ENCODE measurements at regions not wholly inside any gene's neighbourhood (a gene's known extent, or its start where the extent isn't known, plus 50 kb on each side); places are given as distances from the start of the nearest gene placed in this dataset.

GRCh38 chr6:134493789-134494188 lies 175.9 kb upstream of the SGK1 start:
- Mint-ChIP-seq H3K4me3 (ENCODE audit: unreplicated experiment) (no peak overlapping the region), H3K27me3 (ENCODE audit: unreplicated experiment) (no peaks in the 10 kb centered on the region), H3K36me3 (ENCODE audit: unreplicated experiment) (no peaks in the 10 kb centered on the region), H3K27ac (ENCODE audit: unreplicated experiment) (no peak overlapping the region), H3K9me3 (ENCODE audit: unreplicated experiment) (no peaks in the 10 kb centered on the region), H3K4me1 (ENCODE audit: low read depth, unreplicated experiment) (no peaks in the 10 kb centered on the region)
- DNase-seq = no peak
- TF ChIP-seq, protein P1, sequence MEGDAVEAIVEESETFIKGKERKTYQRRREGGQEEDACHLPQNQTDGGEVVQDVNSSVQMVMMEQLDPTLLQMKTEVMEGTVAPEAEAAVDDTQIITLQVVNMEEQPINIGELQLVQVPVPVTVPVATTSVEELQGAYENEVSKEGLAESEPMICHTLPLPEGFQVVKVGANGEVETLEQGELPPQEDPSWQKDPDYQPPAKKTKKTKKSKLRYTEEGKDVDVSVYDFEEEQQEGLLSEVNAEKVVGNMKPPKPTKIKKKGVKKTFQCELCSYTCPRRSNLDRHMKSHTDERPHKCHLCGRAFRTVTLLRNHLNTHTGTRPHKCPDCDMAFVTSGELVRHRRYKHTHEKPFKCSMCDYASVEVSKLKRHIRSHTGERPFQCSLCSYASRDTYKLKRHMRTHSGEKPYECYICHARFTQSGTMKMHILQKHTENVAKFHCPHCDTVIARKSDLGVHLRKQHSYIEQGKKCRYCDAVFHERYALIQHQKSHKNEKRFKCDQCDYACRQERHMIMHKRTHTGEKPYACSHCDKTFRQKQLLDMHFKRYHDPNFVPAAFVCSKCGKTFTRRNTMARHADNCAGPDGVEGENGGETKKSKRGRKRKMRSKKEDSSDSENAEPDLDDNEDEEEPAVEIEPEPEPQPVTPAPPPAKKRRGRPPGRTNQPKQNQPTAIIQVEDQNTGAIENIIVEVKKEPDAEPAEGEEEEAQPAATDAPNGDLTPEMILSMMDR (IDR thresholded peaks at IDR 0.05; ENCODE audit: partially characterized antibody, unreplicated experiment) = no peak

GRCh38 chr6:134491477-134491876 lies 173.6 kb upstream of the SGK1 start:
- no peak for DNase-seq
- Mint-ChIP-seq H3K27ac (ENCODE audit: unreplicated experiment) (no peak overlapping the region), H3K36me3 (ENCODE audit: unreplicated experiment) (no peaks in the 10 kb centered on the region), H3K27me3 (ENCODE audit: unreplicated experiment) (no peaks in the 10 kb centered on the region), H3K4me3 (ENCODE audit: unreplicated experiment) (no peak overlapping the region), H3K4me1 (ENCODE audit: low read depth, unreplicated experiment) (no peaks in the 10 kb centered on the region), H3K9me3 (ENCODE audit: unreplicated experiment) (no peaks in the 10 kb centered on the region)
- TF ChIP-seq, protein P1 (IDR thresholded peaks at IDR 0.05; ENCODE audit: partially characterized antibody, unreplicated experiment) = no peak

GRCh38 chr6:134482593-134483270 lies 164.8 kb upstream of the SGK1 start:
- DNase-seq = no peak
- H3K4me3 Mint-ChIP-seq (ENCODE audit: unreplicated experiment) = no peak overlapping the region
- no peaks in the 10 kb centered on the region for H3K9me3 Mint-ChIP-seq (ENCODE audit: unreplicated experiment)
- H3K4me1 Mint-ChIP-seq (ENCODE audit: low read depth, unreplicated experiment) = no peaks in the 10 kb centered on the region
- H3K27me3 Mint-ChIP-seq (ENCODE audit: unreplicated experiment) = no peaks in the 10 kb centered on the region
- H3K27ac Mint-ChIP-seq (ENCODE audit: unreplicated experiment) = no peak overlapping the region
- no peaks in the 10 kb centered on the region for H3K36me3 Mint-ChIP-seq (ENCODE audit: unreplicated experiment)
- TF ChIP-seq, protein P1 (IDR thresholded peaks at IDR 0.05; ENCODE audit: partially characterized antibody, unreplicated experiment) = no peak

DNA sequence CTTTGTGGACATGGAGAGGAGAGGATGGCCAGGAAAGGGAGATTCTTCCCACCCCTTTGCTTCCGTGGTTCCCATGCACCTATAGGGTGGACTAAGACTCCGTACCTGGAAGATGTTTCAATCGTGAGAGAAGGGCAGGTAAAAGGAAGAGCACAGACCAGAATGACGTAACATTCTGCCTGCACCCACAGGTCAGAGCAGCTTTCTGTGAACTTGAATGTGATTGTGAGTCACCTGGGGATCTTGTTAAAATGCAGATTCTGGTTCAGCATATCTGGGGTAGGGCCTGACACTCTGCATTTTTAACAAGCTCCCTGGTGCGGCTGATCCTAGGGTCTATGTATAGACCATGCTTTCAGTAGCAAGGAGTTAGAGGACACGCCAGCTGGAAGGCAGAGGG lies 164.1 kb upstream of the SGK1 start:
- TF ChIP-seq, protein P1 (IDR thresholded peaks at IDR 0.05; ENCODE audit: partially characterized antibody, unreplicated experiment) = no peak
- no peaks in the 10 kb centered on the region for H3K36me3 Mint-ChIP-seq (ENCODE audit: unreplicated experiment)
- no peak overlapping the region for H3K27ac Mint-ChIP-seq (ENCODE audit: unreplicated experiment)
- no peaks in the 10 kb centered on the region for H3K9me3 Mint-ChIP-seq (ENCODE audit: unreplicated experiment)
- H3K4me1 Mint-ChIP-seq (ENCODE audit: low read depth, unreplicated experiment) = no peaks in the 10 kb centered on the region
- no peak overlapping the region for H3K4me3 Mint-ChIP-seq (ENCODE audit: unreplicated experiment)
- no peaks in the 10 kb centered on the region for H3K27me3 Mint-ChIP-seq (ENCODE audit: unreplicated experiment)
- DNase-seq = no peak

GRCh38 chr6:134480593-134480992 lies 162.7 kb upstream of the SGK1 start:
- no peak overlapping the region for H3K27ac Mint-ChIP-seq (ENCODE audit: unreplicated experiment)

More at GRCh38 chr6:134480593-134480992, 162.7 kb upstream of the SGK1 start:
- no peaks in the 10 kb centered on the region for H3K27me3 Mint-ChIP-seq (ENCODE audit: unreplicated experiment)
- no peaks in the 10 kb centered on the region for H3K4me1 Mint-ChIP-seq (ENCODE audit: low read depth, unreplicated experiment)
- H3K9me3 Mint-ChIP-seq (ENCODE audit: unreplicated experiment) = no peaks in the 10 kb centered on the region
- H3K36me3 Mint-ChIP-seq (ENCODE audit: unreplicated experiment) = no peaks in the 10 kb centered on the region
- TF ChIP-seq, protein P1 (IDR thresholded peaks at IDR 0.05; ENCODE audit: partially characterized antibody, unreplicated experiment) = no peak
- DNase-seq = no peak
- no peak overlapping the region for H3K4me3 Mint-ChIP-seq (ENCODE audit: unreplicated experiment)

Measured in glutamatergic neuron (in vitro differentiated cells).